ENCODE measurements at regions not wholly inside any gene's neighbourhood (a gene's known extent, or its start where the extent isn't known, plus 50 kb on each side); places are given as distances from the start of the nearest gene placed in this dataset.

GRCh38 chr20:24149881-24150307 is 161.3 kb upstream of the GGTLC1 start:
- no peak overlapping the region for H3K27ac ChIP-seq
- DNase-seq (ENCODE audit: low spot score), result peak; percentile 50
- peak in 1 of 2 donors; percentile 55 for TF ChIP-seq CTCF (IDR thresholded peaks at IDR 0.05)
- no peaks in the 10 kb centered on the region for H3K27me3 ChIP-seq
- no peak overlapping the region for H3K4me3 ChIP-seq
- no peaks in the 10 kb centered on the region for H3K36me3 ChIP-seq
- no peaks in the 10 kb centered on the region for H3K4me1 ChIP-seq
- no peaks in the 10 kb centered on the region for H3K9me3 ChIP-seq

GRCh38 chr20:24149175-24149574 is 160.6 kb upstream of the GGTLC1 start:
- Histone ChIP-seq H3K4me1 (no peaks in the 10 kb centered on the region), H3K36me3 (no peaks in the 10 kb centered on the region), H3K9me3 (no peaks in the 10 kb centered on the region), H3K27me3 (no peaks in the 10 kb centered on the region), H3K27ac (no peak overlapping the region), H3K4me3 (no peak overlapping the region)
- no peak for TF ChIP-seq CTCF (IDR thresholded peaks at IDR 0.05)
- DNase-seq (ENCODE audit: low spot score), result peak; percentile 16

- no peak for TF ChIP-seq CTCF (IDR thresholded peaks at IDR 0.05)
- peak; percentile 34 for DNase-seq (ENCODE audit: low spot score)
Observed at GRCh38 chr20:24148372-24148771, 159.8 kb upstream of the GGTLC1 start.

GRCh38 chr20:24147961-24148360 is 159.4 kb upstream of the GGTLC1 start:
- no peak for TF ChIP-seq CTCF (IDR thresholded peaks at IDR 0.05)
- Histone ChIP-seq H3K27me3 (no peaks in the 10 kb centered on the region), H3K36me3 (no peaks in the 10 kb centered on the region), H3K4me1 (no peaks in the 10 kb centered on the region), H3K4me3 (no peak overlapping the region), H3K27ac (no peak overlapping the region), H3K9me3 (no peaks in the 10 kb centered on the region)
- no peak for DNase-seq (ENCODE audit: low spot score)

More at GRCh38 chr20:24148372-24148771, 159.8 kb upstream of the GGTLC1 start:
- Histone ChIP-seq H3K4me1 (no peaks in the 10 kb centered on the region), H3K27ac (no peak overlapping the region), H3K4me3 (no peak overlapping the region), H3K9me3 (no peaks in the 10 kb centered on the region), H3K36me3 (no peaks in the 10 kb centered on the region), H3K27me3 (no peaks in the 10 kb centered on the region)

- Histone ChIP-seq H3K27me3 (no peaks in the 10 kb centered on the region), H3K4me1 (no peaks in the 10 kb centered on the region), H3K36me3 (no peaks in the 10 kb centered on the region), H3K4me3 (no peak overlapping the region), H3K9me3 (no peaks in the 10 kb centered on the region), H3K27ac (no peak overlapping the region)
- no peak for TF ChIP-seq CTCF (IDR thresholded peaks at IDR 0.05)
- DNase-seq (ENCODE audit: low spot score), result peak; percentile 16
Observed at GRCh38 chr20:24147479-24147878, 158.9 kb upstream of the GGTLC1 start.

GRCh38 chr20:24146231-24146634 is 157.7 kb upstream of the GGTLC1 start:
- no peak for TF ChIP-seq CTCF (IDR thresholded peaks at IDR 0.05)
- H3K4me3 ChIP-seq, result no peak overlapping the region
- no peaks in the 10 kb centered on the region for H3K36me3 ChIP-seq
- no peak for DNase-seq (ENCODE audit: low spot score)
- no peak overlapping the region for H3K27ac ChIP-seq
- H3K9me3 ChIP-seq, result no peaks in the 10 kb centered on the region
- no peaks in the 10 kb centered on the region for H3K4me1 ChIP-seq
- no peaks in the 10 kb centered on the region for H3K27me3 ChIP-seq
